ENCODE measurements at regions not wholly inside any gene's neighbourhood (a gene's known extent, or its start where the extent isn't known, plus 50 kb on each side); places are given as distances from the start of the nearest gene placed in this dataset.
"Not testable (repeated sequence)": the region's sequence is repeated elsewhere in the genome, so short reads cannot be mapped to it uniquely, and the experiment has no call there.

GRCh38 chr1:200316148-200316803, 93.6 kb downstream of the ZNF281 start:
- DNase-seq, result no peak

GRCh38 chr1:200314085-200314750, 95.6 kb downstream of the ZNF281 start:
- no peak for DNase-seq

- no peak for DNase-seq
These were observed 98.6 kb downstream of the ZNF281 start for GRCh38 chr1:200311256-200311655.

- DNase-seq, result no peak
These were observed 99.0 kb downstream of the ZNF281 start for GRCh38 chr1:200310824-200311223.

- no peak for DNase-seq
These were observed 102.1 kb downstream of the ZNF281 start for GRCh38 chr1:200307755-200308066.

GRCh38 chr1:200306944-200307754, 102.7 kb downstream of the ZNF281 start:
- peak; percentile 31 for DNase-seq

GRCh38 chr1:200305806-200306205, 104.0 kb downstream of the ZNF281 start:
- no peak for DNase-seq

- DNase-seq, result no peak
These were observed 105.7 kb downstream of the ZNF281 start for GRCh38 chr1:200304171-200304570.

GRCh38 chr1:200302921-200303290, 106.9 kb downstream of the ZNF281 start:
- DNase-seq, result peak; percentile 65

- DNase-seq, result peak; percentile 78
These were observed 107.5 kb downstream of the ZNF281 start for GRCh38 chr1:200302192-200302920.

- DNase-seq, result no peak
These were observed 108.7 kb downstream of the ZNF281 start for GRCh38 chr1:200301152-200301551.

- DNase-seq, result no peak
These were observed 110.3 kb downstream of the ZNF281 start for GRCh38 chr1:200299571-200299970.

GRCh38 chr1:200298242-200298641, 111.6 kb downstream of the ZNF281 start:
- no peak for DNase-seq

GRCh38 chr1:200296091-200296661, 113.7 kb downstream of the ZNF281 start:
- no peak for DNase-seq

- no peak for DNase-seq
These were observed 115.6 kb downstream of the ZNF281 start for GRCh38 chr1:200294241-200294640.

GRCh38 chr1:200292699-200293098, 117.1 kb downstream of the ZNF281 start:
- no peak for DNase-seq

- DNase-seq, result no peak
These were observed 118.7 kb downstream of the ZNF281 start for GRCh38 chr1:200291106-200291505.

- peak; percentile 28 for DNase-seq
These were observed 119.7 kb downstream of the ZNF281 start for GRCh38 chr1:200290010-200290685.

- DNase-seq, result no peak
These were observed 121.6 kb downstream of the ZNF281 start for GRCh38 chr1:200288226-200288625.

- DNase-seq, result not testable (repeated sequence)
These were observed 125.6 kb downstream of the ZNF281 start for GRCh38 chr1:200284236-200284635.

GRCh38 chr1:200282497-200283122, 127.2 kb downstream of the ZNF281 start:
- no peak for DNase-seq
